Lower leg skin (tissue), 4 donors: ENCODE measurements at regions not wholly inside any gene's neighbourhood (a gene's known extent, or its start where the extent isn't known, plus 50 kb on each side); places are given as distances from the start of the nearest gene placed in this dataset.

ENCODE experiments used
- DNase-seq, 2 donors: peaks; one replicate each; pipeline ENCODE4 v3.0.0-alpha.2; 2019; ENCODE audit warnings: low spot score in 2 of 2
- H3K4me3 ChIP-seq: fragments of 200-600 bp; sonication (generic); 2 replicates; pipeline ENCODE4 v1.5.1; 2017; ENCODE audit warnings: mild to moderate bottlenecking, low read depth; ENCODE audit not compliant: poor library complexity, severe bottlenecking
- POLR2A ChIP-seq, 2 donors: fragments of 450-650 bp; IDR thresholded peaks; one replicate each; pipeline ENCODE4 v1.6.1; 2016 to 2017; ENCODE audit warnings: antibody characterized with exemption in 2 of 2, mild to moderate bottlenecking in 1 of 2, moderate library complexity in 1 of 2
- WGBS, 2 donors: methylation state at CpG; one replicate each; pipeline ENCODE4 v1.1.5; 2018; 5-methylcytosine and 5-hydroxymethylcytosine counted together
- intact Hi-C: fragments of 100-400 bp; cut with DNase I; formaldehyde crosslinking; loops from one replicate; pipeline ENCODE4 v1.15.0; 2023; ENCODE audit warnings: low total_unique reads
- TF ChIP-seq, protein P1 (sequence below), 3 donors: fragments of 450-650 bp; IDR thresholded peaks; one replicate each; pipeline ENCODE4 v1.5.1; 2016; ENCODE audit warnings: antibody characterized with exemption in 3 of 3, mild to moderate bottlenecking in 3 of 3, moderate library complexity in 2 of 3

- DNase-seq = no peak
- TF ChIP-seq, protein P1, sequence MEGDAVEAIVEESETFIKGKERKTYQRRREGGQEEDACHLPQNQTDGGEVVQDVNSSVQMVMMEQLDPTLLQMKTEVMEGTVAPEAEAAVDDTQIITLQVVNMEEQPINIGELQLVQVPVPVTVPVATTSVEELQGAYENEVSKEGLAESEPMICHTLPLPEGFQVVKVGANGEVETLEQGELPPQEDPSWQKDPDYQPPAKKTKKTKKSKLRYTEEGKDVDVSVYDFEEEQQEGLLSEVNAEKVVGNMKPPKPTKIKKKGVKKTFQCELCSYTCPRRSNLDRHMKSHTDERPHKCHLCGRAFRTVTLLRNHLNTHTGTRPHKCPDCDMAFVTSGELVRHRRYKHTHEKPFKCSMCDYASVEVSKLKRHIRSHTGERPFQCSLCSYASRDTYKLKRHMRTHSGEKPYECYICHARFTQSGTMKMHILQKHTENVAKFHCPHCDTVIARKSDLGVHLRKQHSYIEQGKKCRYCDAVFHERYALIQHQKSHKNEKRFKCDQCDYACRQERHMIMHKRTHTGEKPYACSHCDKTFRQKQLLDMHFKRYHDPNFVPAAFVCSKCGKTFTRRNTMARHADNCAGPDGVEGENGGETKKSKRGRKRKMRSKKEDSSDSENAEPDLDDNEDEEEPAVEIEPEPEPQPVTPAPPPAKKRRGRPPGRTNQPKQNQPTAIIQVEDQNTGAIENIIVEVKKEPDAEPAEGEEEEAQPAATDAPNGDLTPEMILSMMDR (IDR thresholded peaks at IDR 0.05) = no peak
- no peak for TF ChIP-seq POLR2A (IDR thresholded peaks at IDR 0.05)
- WGBS, 2 donors = 77 to 86% methylated on average over 7 of the region's 7 CpGs
- H3K4me3 ChIP-seq = no peak overlapping the region
- intact Hi-C loops = loop anchor here (5.0 kb wide), 2 partner anchors 316 to 376 kb away; no protein-coding TSS in a partner anchor
These were observed 303.0 kb upstream of the MSX2 start for GRCh38 chr5:174421408-174421805.

- intact Hi-C loops = loop anchor here (5.0 kb wide), 2 partner anchors 314 to 374 kb away; no protein-coding TSS in a partner anchor
- H3K4me3 ChIP-seq = no peak overlapping the region
- DNase-seq = no peak
- no peak for TF ChIP-seq POLR2A (IDR thresholded peaks at IDR 0.05)
- TF ChIP-seq, protein P1 (IDR thresholded peaks at IDR 0.05) = no peak
- 74 to 77% methylated on average over 11 of the region's 11 CpGs for WGBS, 2 donors
These were observed 300.8 kb upstream of the MSX2 start for GRCh38 chr5:174423558-174423957.

DNA sequence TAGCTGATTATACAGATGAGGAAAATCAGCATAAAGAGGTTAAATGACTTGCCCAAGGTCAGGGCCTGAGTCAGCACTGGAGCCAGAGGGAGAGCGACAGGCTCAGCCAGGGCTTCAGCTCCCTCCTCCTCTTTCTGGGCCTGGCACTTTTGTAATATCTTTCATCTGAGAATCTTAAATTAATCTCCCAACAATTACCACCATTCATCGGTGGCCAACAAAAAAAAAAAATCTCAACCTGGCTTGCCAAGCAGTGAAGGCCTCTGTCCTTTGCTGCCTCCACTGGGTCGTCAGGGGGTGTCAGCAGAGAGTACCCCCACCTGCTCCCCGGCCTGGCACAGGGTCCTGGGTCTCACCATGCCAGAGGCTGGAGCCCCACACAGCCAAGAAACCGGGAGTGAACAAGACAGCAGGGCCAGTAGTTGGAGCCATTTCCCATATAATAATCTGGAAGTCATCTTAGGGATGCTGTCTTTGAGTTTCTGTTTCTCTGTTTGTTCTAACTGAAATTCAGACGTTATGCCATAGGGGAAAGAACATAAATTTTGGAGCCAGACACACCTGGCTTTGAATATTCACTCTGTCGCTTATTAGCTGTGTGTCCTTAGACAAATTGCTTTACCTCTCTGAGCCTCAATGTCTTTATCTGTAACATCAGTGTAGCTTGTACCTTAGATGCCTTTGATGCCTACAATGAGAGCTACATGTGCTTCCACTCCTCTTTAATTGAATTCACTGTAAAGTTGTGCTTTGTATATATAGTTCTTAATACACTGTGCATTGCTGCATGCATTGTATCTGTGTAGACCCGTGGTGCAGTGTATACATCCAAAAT, 299.9 kb upstream of the MSX2 start:
- WGBS, 2 donors = 31 to 39% methylated on average over 8 of the region's 8 CpGs
- no peak for TF ChIP-seq POLR2A (IDR thresholded peaks at IDR 0.05)
- TF ChIP-seq, protein P1 (IDR thresholded peaks at IDR 0.05) = no peak
- DNase-seq = no peak
- intact Hi-C loops = loop anchor here (5.0 kb wide), 2 partner anchors 313 to 373 kb away; no protein-coding TSS in a partner anchor
- no peak overlapping the region for H3K4me3 ChIP-seq

GRCh38 chr5:174425271-174425963, 299.0 kb upstream of the MSX2 start:
- intact Hi-C loops = no loop called here
- 32 to 35% methylated on average over 6 of the region's 6 CpGs for WGBS, 2 donors
- no peak overlapping the region for H3K4me3 ChIP-seq
- DNase-seq = no peak
- no peak for TF ChIP-seq POLR2A (IDR thresholded peaks at IDR 0.05)
- TF ChIP-seq, protein P1 (IDR thresholded peaks at IDR 0.05) = no peak

- intact Hi-C loops = no loop called here
- DNase-seq = no peak
- WGBS, 2 donors = 31 to 39% methylated on average over 5 of the region's 5 CpGs
- no peak overlapping the region for H3K4me3 ChIP-seq
- TF ChIP-seq, protein P1 (IDR thresholded peaks at IDR 0.05) = no peak
- TF ChIP-seq POLR2A (IDR thresholded peaks at IDR 0.05) = no peak
These were observed 298.5 kb upstream of the MSX2 start for GRCh38 chr5:174425964-174426290.
